ENCODE measurements at regions not wholly inside any gene's neighbourhood (a gene's known extent, or its start where the extent isn't known, plus 50 kb on each side); places are given as distances from the start of the nearest gene placed in this dataset.

DNA sequence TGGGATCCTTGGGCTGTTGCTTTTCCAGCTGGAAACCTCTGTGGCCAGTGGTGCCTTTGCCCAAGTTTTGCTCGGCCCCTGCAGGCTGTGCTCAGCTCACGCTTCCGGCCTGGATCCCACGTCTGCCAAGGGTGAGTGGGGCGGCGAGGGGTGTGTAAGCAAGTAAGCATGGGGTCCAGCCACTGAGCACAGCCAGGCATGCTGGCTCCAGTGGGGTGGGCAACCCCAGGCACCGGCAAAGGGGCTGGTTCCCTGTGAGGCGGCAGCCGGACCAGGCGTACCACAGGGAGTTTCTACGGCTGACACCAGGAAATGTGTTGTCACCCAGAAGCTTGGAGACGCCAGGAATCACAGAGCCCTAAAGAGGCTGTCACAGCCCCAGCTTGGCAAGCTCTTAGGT, 393.4 kb upstream of the CCDC196 start:
- H3K79me2 ChIP-seq (ENCODE audit: insufficient read depth), result no peaks in the 10 kb centered on the region
- no peak for DNase-seq
- H4K20me1 ChIP-seq (ENCODE audit: insufficient read depth), result no peaks in the 10 kb centered on the region
- H3K36me3 ChIP-seq (replicated peaks in 1 of 2; ENCODE audit: control insufficient read depth in 1 of 2, insufficient read depth in 2 of 2, low read length in 1 of 2), result no peaks in the 10 kb centered on the region
- no peak overlapping the region for H2AFZ ChIP-seq (ENCODE audit: low read depth)
- TF ChIP-seq, protein P1, sequence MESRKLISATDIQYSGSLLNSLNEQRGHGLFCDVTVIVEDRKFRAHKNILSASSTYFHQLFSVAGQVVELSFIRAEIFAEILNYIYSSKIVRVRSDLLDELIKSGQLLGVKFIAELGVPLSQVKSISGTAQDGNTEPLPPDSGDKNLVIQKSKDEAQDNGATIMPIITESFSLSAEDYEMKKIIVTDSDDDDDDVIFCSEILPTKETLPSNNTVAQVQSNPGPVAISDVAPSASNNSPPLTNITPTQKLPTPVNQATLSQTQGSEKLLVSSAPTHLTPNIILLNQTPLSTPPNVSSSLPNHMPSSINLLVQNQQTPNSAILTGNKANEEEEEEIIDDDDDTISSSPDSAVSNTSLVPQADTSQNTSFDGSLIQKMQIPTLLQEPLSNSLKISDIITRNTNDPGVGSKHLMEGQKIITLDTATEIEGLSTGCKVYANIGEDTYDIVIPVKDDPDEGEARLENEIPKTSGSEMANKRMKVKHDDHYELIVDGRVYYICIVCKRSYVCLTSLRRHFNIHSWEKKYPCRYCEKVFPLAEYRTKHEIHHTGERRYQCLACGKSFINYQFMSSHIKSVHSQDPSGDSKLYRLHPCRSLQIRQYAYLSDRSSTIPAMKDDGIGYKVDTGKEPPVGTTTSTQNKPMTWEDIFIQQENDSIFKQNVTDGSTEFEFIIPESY (IDR thresholded peaks at IDR 0.05; ENCODE audit: borderline replicate concordance, low read depth), result no peak
- TF ChIP-seq CHD2 (IDR thresholded peaks at IDR 0.05; ENCODE audit: low read length, partially characterized antibody), result no peak
- no peak for TF ChIP-seq POLR2AphosphoS5 (IDR thresholded peaks at IDR 0.05; ENCODE audit: low read depth, low read length)
- TF ChIP-seq FOSL2 (IDR thresholded peaks at IDR 0.05; ENCODE audit: borderline replicate concordance, low read depth), result no peak
- TF ChIP-seq JUND (IDR thresholded peaks at IDR 0.05), result no peak
- TF ChIP-seq, protein P2, sequence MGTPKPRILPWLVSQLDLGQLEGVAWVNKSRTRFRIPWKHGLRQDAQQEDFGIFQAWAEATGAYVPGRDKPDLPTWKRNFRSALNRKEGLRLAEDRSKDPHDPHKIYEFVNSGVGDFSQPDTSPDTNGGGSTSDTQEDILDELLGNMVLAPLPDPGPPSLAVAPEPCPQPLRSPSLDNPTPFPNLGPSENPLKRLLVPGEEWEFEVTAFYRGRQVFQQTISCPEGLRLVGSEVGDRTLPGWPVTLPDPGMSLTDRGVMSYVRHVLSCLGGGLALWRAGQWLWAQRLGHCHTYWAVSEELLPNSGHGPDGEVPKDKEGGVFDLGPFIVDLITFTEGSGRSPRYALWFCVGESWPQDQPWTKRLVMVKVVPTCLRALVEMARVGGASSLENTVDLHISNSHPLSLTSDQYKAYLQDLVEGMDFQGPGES (IDR thresholded peaks at IDR 0.05; ENCODE audit: low read depth, low read length), result no peak
- TF ChIP-seq SIN3A (IDR thresholded peaks at IDR 0.05; ENCODE audit: borderline replicate concordance, low read depth, low read length), result no peak
- TF ChIP-seq TAF1 (IDR thresholded peaks at IDR 0.05; ENCODE audit: borderline replicate concordance, low read depth, low read length), result no peak
- TF ChIP-seq, protein P3, sequence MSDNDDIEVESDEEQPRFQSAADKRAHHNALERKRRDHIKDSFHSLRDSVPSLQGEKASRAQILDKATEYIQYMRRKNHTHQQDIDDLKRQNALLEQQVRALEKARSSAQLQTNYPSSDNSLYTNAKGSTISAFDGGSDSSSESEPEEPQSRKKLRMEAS (IDR thresholded peaks at IDR 0.05; ENCODE audit: low read depth), result no peak
- TF ChIP-seq SMC3 (IDR thresholded peaks at IDR 0.05; ENCODE audit: low read depth, low read length), result no peak
- no peak for TF ChIP-seq CTCF (IDR thresholded peaks at IDR 0.05)
- TF ChIP-seq MEF2A (IDR thresholded peaks at IDR 0.05; ENCODE audit: borderline replicate concordance, low read depth), result no peak
- no peak for TF ChIP-seq RXRA (IDR thresholded peaks at IDR 0.05; ENCODE audit: borderline replicate concordance, low read depth)
- TF ChIP-seq, protein P4, sequence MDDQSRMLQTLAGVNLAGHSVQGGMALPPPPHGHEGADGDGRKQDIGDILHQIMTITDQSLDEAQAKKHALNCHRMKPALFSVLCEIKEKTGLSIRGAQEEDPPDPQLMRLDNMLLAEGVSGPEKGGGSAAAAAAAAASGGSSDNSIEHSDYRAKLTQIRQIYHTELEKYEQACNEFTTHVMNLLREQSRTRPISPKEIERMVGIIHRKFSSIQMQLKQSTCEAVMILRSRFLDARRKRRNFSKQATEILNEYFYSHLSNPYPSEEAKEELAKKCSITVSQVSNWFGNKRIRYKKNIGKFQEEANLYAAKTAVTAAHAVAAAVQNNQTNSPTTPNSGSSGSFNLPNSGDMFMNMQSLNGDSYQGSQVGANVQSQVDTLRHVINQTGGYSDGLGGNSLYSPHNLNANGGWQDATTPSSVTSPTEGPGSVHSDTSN (IDR thresholded peaks at IDR 0.05), result no peak
- 66% methylated on average over 9 of the region's 12 CpGs for WGBS (ENCODE audit: low lambda C conversion rate)
- H3K9ac ChIP-seq, result no peak overlapping the region
- no peak overlapping the region for H3K4me2 ChIP-seq
- ChIA-PET CTCF (interaction anchor here (1.4 kb wide), 1 partner anchor 22 kb away, joined by 3 read pairs; no protein-coding TSS in a partner anchor), POLR2A (no interaction called here)
- no peaks in the 10 kb centered on the region for H3K27me3 ChIP-seq (ENCODE audit: insufficient read depth)
- H3K9me3 ChIP-seq, result no peaks in the 10 kb centered on the region
- no peaks in the 10 kb centered on the region; a peak in 1 of 4 replicates for H3K4me1 ChIP-seq (ENCODE audit: control insufficient read depth in 1 of 2, insufficient read depth in 2 of 2, low read depth in 1 of 2, low read length in 1 of 2)
- no peaks in the 10 kb centered on the region for H3F3A ChIP-seq (replicated peaks; ENCODE audit: insufficient read depth)
- H3K4me3 ChIP-seq (ENCODE audit: low read depth in 2 of 2, low read length in 1 of 2), result no peak overlapping the region
- no peaks in the 10 kb centered on the region for H3K9me2 ChIP-seq
- no peak overlapping the region for H3K27ac ChIP-seq (ENCODE audit: low read depth in 2 of 2, low read length in 1 of 2)

Data from SK-N-SH (cell line).